Suprapubic skin (tissue), 4 donors: ENCODE measurements at regions not wholly inside any gene's neighbourhood (a gene's known extent, or its start where the extent isn't known, plus 50 kb on each side); places are given as distances from the start of the nearest gene placed in this dataset.
"Not testable (repeated sequence)": the region's sequence is repeated elsewhere in the genome, so short reads cannot be mapped to it uniquely, and the experiment has no call there.

Source experiments
- DNase-seq, 2 donors: peaks; one replicate each; pipeline ENCODE4 v3.0.0-alpha.2; 2019; ENCODE audit warnings: low spot score in 2 of 2
- H3K27ac ChIP-seq: fragments of 200-600 bp; sonication (generic); one replicate; pipeline ENCODE4 v1.5.1; 2019
- H3K27me3 ChIP-seq: fragments of 200-600 bp; sonication (generic); one replicate; pipeline ENCODE4 v1.5.1; 2019
- H3K36me3 ChIP-seq: fragments of 200-600 bp; sonication (generic); one replicate; pipeline ENCODE4 v1.5.1; 2019
- H3K4me1 ChIP-seq: fragments of 200-600 bp; sonication (generic); one replicate; pipeline ENCODE4 v1.5.1; 2019
- H3K4me3 ChIP-seq: fragments of 200-600 bp; sonication (generic); one replicate; pipeline ENCODE4 v1.5.1; 2019; ENCODE audit warnings: mild to moderate bottlenecking
- H3K9me3 ChIP-seq: fragments of 200-600 bp; sonication (generic); one replicate; pipeline ENCODE4 v1.5.1; 2019
- CTCF ChIP-seq, 2 donors: fragments of 200-600 bp in 1 of 2; fragments of 450-650 bp in 1 of 2; sonication (generic) in 1 of 2; IDR thresholded peaks; one replicate each; pipeline ENCODE4 v1.5.1; 2016 to 2019; ENCODE audit warnings: antibody characterized with exemption in 2 of 2, mild to moderate bottlenecking in 1 of 2, moderate library complexity in 1 of 2
- EP300 ChIP-seq: sonication (generic); formaldehyde crosslinking; IDR thresholded peaks from one replicate; pipeline ENCODE4 v1.6.1; 2017; ENCODE audit warnings: antibody characterized with exemption
- POLR2A ChIP-seq, 2 donors: fragments of 450-650 bp; IDR thresholded peaks; one replicate each; pipeline ENCODE4 v1.6.1; 2017; ENCODE audit warnings: antibody characterized with exemption in 2 of 2, mild to moderate bottlenecking in 2 of 2, moderate library complexity in 2 of 2
- POLR2AphosphoS5 ChIP-seq, 3 donors: sonication (generic); formaldehyde crosslinking; IDR thresholded peaks; one replicate each; pipeline ENCODE4 v1.6.1; 2017; ENCODE audit warnings: antibody characterized with exemption in 3 of 3
- WGBS: methylation state at CpG from one replicate; pipeline ENCODE4 v1.1.5; 2018; 5-methylcytosine and 5-hydroxymethylcytosine counted together

- H3K36me3 ChIP-seq = no peaks in the 10 kb centered on the region
- no peak overlapping the region for H3K27ac ChIP-seq
- DNase-seq = no peak
- H3K9me3 ChIP-seq = no peaks in the 10 kb centered on the region
- TF ChIP-seq POLR2A (IDR thresholded peaks at IDR 0.05) (no peak), POLR2AphosphoS5 (IDR thresholded peaks at IDR 0.05) (no peak), EP300 (no peak), CTCF (IDR thresholded peaks at IDR 0.05) (no peak)
- H3K27me3 ChIP-seq = no peaks in the 10 kb centered on the region
- no peak overlapping the region for H3K4me3 ChIP-seq
- 67% methylated on average over 4 of the region's 4 CpGs for WGBS
- H3K4me1 ChIP-seq = no peaks in the 10 kb centered on the region
Observed at GRCh38 chrX:122218666-122219065, 965.4 kb upstream of the GRIA3 start.

GRCh38 chrX:122219226-122219625 is 964.9 kb upstream of the GRIA3 start:
- no peak overlapping the region for H3K4me3 ChIP-seq
- H3K4me1 ChIP-seq = no peaks in the 10 kb centered on the region
- no peaks in the 10 kb centered on the region for H3K36me3 ChIP-seq
- no peak for DNase-seq
- no peak overlapping the region for H3K27ac ChIP-seq
- TF ChIP-seq CTCF (IDR thresholded peaks at IDR 0.05) (no peak), EP300 (no peak), POLR2AphosphoS5 (IDR thresholded peaks at IDR 0.05) (no peak), POLR2A (IDR thresholded peaks at IDR 0.05) (no peak)
- 66% methylated on average over 1 of the region's 1 CpG for WGBS
- no peaks in the 10 kb centered on the region for H3K27me3 ChIP-seq
- no peaks in the 10 kb centered on the region for H3K9me3 ChIP-seq

- Histone ChIP-seq H3K36me3 (no peaks in the 10 kb centered on the region), H3K9me3 (no peaks in the 10 kb centered on the region), H3K27ac (no peak overlapping the region), H3K4me1 (no peaks in the 10 kb centered on the region), H3K27me3 (no peaks in the 10 kb centered on the region), H3K4me3 (no peak overlapping the region)
- DNase-seq = no peak
- TF ChIP-seq EP300 (no peak), POLR2A (IDR thresholded peaks at IDR 0.05) (no peak), CTCF (IDR thresholded peaks at IDR 0.05) (no peak), POLR2AphosphoS5 (IDR thresholded peaks at IDR 0.05) (no peak)
- 86% methylated on average over 3 of the region's 3 CpGs for WGBS
Observed at GRCh38 chrX:122219735-122220134, 964.3 kb upstream of the GRIA3 start.

- no peak for DNase-seq
- Histone ChIP-seq H3K36me3 (no peaks in the 10 kb centered on the region), H3K4me3 (no peak overlapping the region), H3K9me3 (no peaks in the 10 kb centered on the region), H3K27me3 (no peaks in the 10 kb centered on the region), H3K4me1 (no peaks in the 10 kb centered on the region), H3K27ac (no peak overlapping the region)
- TF ChIP-seq POLR2A (IDR thresholded peaks at IDR 0.05) (no peak), EP300 (no peak), CTCF (IDR thresholded peaks at IDR 0.05) (no peak), POLR2AphosphoS5 (IDR thresholded peaks at IDR 0.05) (no peak)
- WGBS = 72% methylated on average over 3 of the region's 3 CpGs
Observed at GRCh38 chrX:122220644-122221373, 963.3 kb upstream of the GRIA3 start.

GRCh38 chrX:122221810-122222209 is 962.3 kb upstream of the GRIA3 start:
- H3K36me3 ChIP-seq, H3K27ac ChIP-seq, H3K9me3 ChIP-seq, H3K27me3 ChIP-seq, DNase-seq, H3K4me3 ChIP-seq, H3K4me1 ChIP-seq: not testable (repeated sequence)
- WGBS = 47% methylated on average over 4 of the region's 4 CpGs

- not testable (repeated sequence) for H3K4me3 ChIP-seq, H3K9me3 ChIP-seq, H3K27me3 ChIP-seq, H3K4me1 ChIP-seq, DNase-seq, H3K36me3 ChIP-seq, H3K27ac ChIP-seq
- 68% methylated on average over 5 of the region's 9 CpGs for WGBS
Observed at GRCh38 chrX:122224137-122224536, 959.9 kb upstream of the GRIA3 start.
